KMS-11 (cell line): ENCODE measurements at regions not wholly inside any gene's neighbourhood (a gene's known extent, or its start where the extent isn't known, plus 50 kb on each side); places are given as distances from the start of the nearest gene placed in this dataset.

Experiments
- H2AFZ ChIP-seq: fragments of 200-600 bp; sonication (generic); 2 replicates; pipeline ENCODE4 v1.6.1; 2016; ENCODE audit warnings: antibody characterized with exemption, mixed run types, low read depth
- H3K27ac ChIP-seq: fragments of 200-600 bp; sonication (generic); 2 replicates; pipeline ENCODE4 v1.6.1; 2016; ENCODE audit warnings: mild to moderate bottlenecking, mixed run types
- H3K27me3 ChIP-seq: fragments of 200-600 bp; sonication (generic); 2 replicates; pipeline ENCODE4 v1.6.1; 2017; ENCODE audit warnings: mild to moderate bottlenecking, low read depth, mixed run types, moderate library complexity; ENCODE audit not compliant: insufficient read depth
- H3K36me3 ChIP-seq: fragments of 200-600 bp; sonication (generic); 2 replicates; pipeline ENCODE4 v1.6.1; 2017; ENCODE audit warnings: mild to moderate bottlenecking, mixed run types; ENCODE audit not compliant: insufficient read depth
- H3K4me1 ChIP-seq: fragments of 200-600 bp; sonication (generic); 2 replicates; pipeline ENCODE4 v1.6.1; 2016; ENCODE audit warnings: mild to moderate bottlenecking, low read depth, mixed run types; ENCODE audit not compliant: poor library complexity, severe bottlenecking
- H3K4me2 ChIP-seq: fragments of 200-600 bp; sonication (generic); 2 replicates; pipeline ENCODE4 v1.7.0; 2016; ENCODE audit warnings: mild to moderate bottlenecking, mixed run types
- H3K4me3 ChIP-seq: fragments of 200-600 bp; sonication (generic); IDR thresholded peaks from 2 replicates; pipeline ENCODE4 v1.6.1; 2017; ENCODE audit warnings: low read depth, low read length, mixed read lengths; ENCODE audit not compliant: insufficient read depth
- H3K79me2 ChIP-seq: fragments of 200-600 bp; sonication (generic); 2 replicates; pipeline ENCODE4 v1.6.1; 2016; ENCODE audit warnings: low read depth, mixed run types; ENCODE audit not compliant: insufficient read depth
- H3K9ac ChIP-seq: fragments of 200-600 bp; sonication (generic); 2 replicates; pipeline ENCODE4 v1.6.1; 2016; ENCODE audit warnings: mild to moderate bottlenecking, mixed run types
- H4K20me1 ChIP-seq: fragments of 200-600 bp; sonication (generic); 2 replicates; pipeline ENCODE4 v1.6.1; 2016; ENCODE audit warnings: mild to moderate bottlenecking, mixed run types; ENCODE audit not compliant: insufficient read depth
- CTCF ChIP-seq: fragments of 200-600 bp; sonication (generic); conservative IDR thresholded peaks from 2 replicates; pipeline ENCODE4 v1.6.1; 2017; ENCODE audit warnings: low read depth, mild to moderate bottlenecking, antibody characterized with exemption, low read length, moderate library complexity, mixed read lengths

- H3K36me3 ChIP-seq, result no peaks in the 10 kb centered on the region
- no peaks in the 10 kb centered on the region for H4K20me1 ChIP-seq
- no peak overlapping the region for H3K4me2 ChIP-seq
- no peak overlapping the region for H3K9ac ChIP-seq
- H3K27ac ChIP-seq, result no peak overlapping the region
- no peaks in the 10 kb centered on the region for H3K27me3 ChIP-seq
- TF ChIP-seq CTCF, result no peak
- H3K79me2 ChIP-seq, result no peaks in the 10 kb centered on the region
- no peak overlapping the region for H3K4me3 ChIP-seq
- H2AFZ ChIP-seq, result no peak overlapping the region
- H3K4me1 ChIP-seq, result no peaks in the 10 kb centered on the region
These were observed 739.6 kb upstream of the TBX3 start for GRCh38 chr12:115423546-115423987.

GRCh38 chr12:115422845-115423545, 739.0 kb upstream of the TBX3 start:
- Histone ChIP-seq H3K4me3 (no peak overlapping the region), H3K9ac (no peak overlapping the region), H3K4me2 (no peak overlapping the region), H3K79me2 (no peaks in the 10 kb centered on the region), H3K27me3 (no peaks in the 10 kb centered on the region), H3K27ac (no peak overlapping the region), H4K20me1 (no peaks in the 10 kb centered on the region), H3K4me1 (no peaks in the 10 kb centered on the region), H2AFZ (no peak overlapping the region), H3K36me3 (no peaks in the 10 kb centered on the region)
- TF ChIP-seq CTCF, result no peak

- no peaks in the 10 kb centered on the region for H4K20me1 ChIP-seq
- no peak overlapping the region for H3K9ac ChIP-seq
- H3K27me3 ChIP-seq, result no peaks in the 10 kb centered on the region
- no peak overlapping the region for H2AFZ ChIP-seq
- no peaks in the 10 kb centered on the region for H3K4me1 ChIP-seq
- H3K79me2 ChIP-seq, result no peaks in the 10 kb centered on the region
- H3K36me3 ChIP-seq, result no peaks in the 10 kb centered on the region
- H3K4me3 ChIP-seq, result no peak overlapping the region
- H3K27ac ChIP-seq, result no peak overlapping the region
- no peak for TF ChIP-seq CTCF
- H3K4me2 ChIP-seq, result no peak overlapping the region
These were observed 738.1 kb upstream of the TBX3 start for GRCh38 chr12:115421796-115422709.

- Histone ChIP-seq H3K4me2 (no peak overlapping the region), H2AFZ (no peak overlapping the region), H4K20me1 (no peaks in the 10 kb centered on the region), H3K9ac (no peak overlapping the region), H3K27ac (no peak overlapping the region), H3K4me1 (no peaks in the 10 kb centered on the region), H3K27me3 (no peaks in the 10 kb centered on the region), H3K36me3 (no peaks in the 10 kb centered on the region), H3K79me2 (no peaks in the 10 kb centered on the region), H3K4me3 (no peak overlapping the region)
- TF ChIP-seq CTCF, result no peak
These were observed 737.4 kb upstream of the TBX3 start for GRCh38 chr12:115421350-115421749.
